ENCODE measurements at regions not wholly inside any gene's neighbourhood (a gene's known extent, or its start where the extent isn't known, plus 50 kb on each side); places are given as distances from the start of the nearest gene placed in this dataset.

DNA sequence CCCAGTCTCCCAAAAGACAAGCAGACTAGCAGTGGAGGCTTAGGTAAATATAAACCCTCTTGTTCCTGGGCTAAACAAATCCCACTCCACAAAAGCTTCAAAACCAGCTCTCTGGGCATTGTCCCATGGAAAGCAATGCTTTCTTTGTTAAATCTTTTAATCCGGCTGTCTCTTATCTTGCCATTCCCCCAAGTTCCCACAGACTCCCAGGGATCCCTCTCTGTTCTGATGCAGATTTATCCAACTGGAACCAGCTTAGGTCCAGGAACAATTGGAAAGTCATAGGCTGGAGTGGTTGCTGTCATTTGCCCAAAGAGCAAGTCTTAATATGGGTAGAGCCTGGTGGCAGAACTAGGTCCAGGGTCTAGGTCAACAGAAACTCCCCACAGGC, 110.1 kb upstream of the ATP1A1 start:
- TF ChIP-seq, protein P1, sequence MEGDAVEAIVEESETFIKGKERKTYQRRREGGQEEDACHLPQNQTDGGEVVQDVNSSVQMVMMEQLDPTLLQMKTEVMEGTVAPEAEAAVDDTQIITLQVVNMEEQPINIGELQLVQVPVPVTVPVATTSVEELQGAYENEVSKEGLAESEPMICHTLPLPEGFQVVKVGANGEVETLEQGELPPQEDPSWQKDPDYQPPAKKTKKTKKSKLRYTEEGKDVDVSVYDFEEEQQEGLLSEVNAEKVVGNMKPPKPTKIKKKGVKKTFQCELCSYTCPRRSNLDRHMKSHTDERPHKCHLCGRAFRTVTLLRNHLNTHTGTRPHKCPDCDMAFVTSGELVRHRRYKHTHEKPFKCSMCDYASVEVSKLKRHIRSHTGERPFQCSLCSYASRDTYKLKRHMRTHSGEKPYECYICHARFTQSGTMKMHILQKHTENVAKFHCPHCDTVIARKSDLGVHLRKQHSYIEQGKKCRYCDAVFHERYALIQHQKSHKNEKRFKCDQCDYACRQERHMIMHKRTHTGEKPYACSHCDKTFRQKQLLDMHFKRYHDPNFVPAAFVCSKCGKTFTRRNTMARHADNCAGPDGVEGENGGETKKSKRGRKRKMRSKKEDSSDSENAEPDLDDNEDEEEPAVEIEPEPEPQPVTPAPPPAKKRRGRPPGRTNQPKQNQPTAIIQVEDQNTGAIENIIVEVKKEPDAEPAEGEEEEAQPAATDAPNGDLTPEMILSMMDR (IDR thresholded peaks at IDR 0.05), result no peak
- no peak for TF ChIP-seq EP300 (IDR thresholded peaks at IDR 0.05)
- no peak for TF ChIP-seq POLR2A (IDR thresholded peaks at IDR 0.05; ENCODE audit: low read depth)
